MM.1S (cell line): ENCODE measurements at regions not wholly inside any gene's neighbourhood (a gene's known extent, or its start where the extent isn't known, plus 50 kb on each side); places are given as distances from the start of the nearest gene placed in this dataset.
A peak's percentile ranks its signal among the peaks of the same experiment; 100 is the strongest.
"Not testable (repeated sequence)": the region's sequence is repeated elsewhere in the genome, so short reads cannot be mapped to it uniquely, and the experiment has no call there.

ENCODE experiments used
- DNase-seq: peaks from one replicate; pipeline ENCODE4 v3.0.0-alpha.2; 2015
- H2AFZ ChIP-seq: fragments of 300-600 bp; sonication (generic); 2 replicates; pipeline ENCODE4 v1.6.0; 2016; ENCODE audit warnings: antibody characterized with exemption, low read length
- H3F3A ChIP-seq: fragments of 300-600 bp; sonication (generic); 2 replicates; pipeline ENCODE4 v1.6.1; 2016; ENCODE audit warnings: mild to moderate bottlenecking, antibody characterized with exemption, low read length, moderate library complexity, mixed read lengths; ENCODE audit not compliant: insufficient read depth
- H3K27ac ChIP-seq: fragments of 300-600 bp; sonication (generic); 2 replicates; pipeline ENCODE4 v1.5.1; 2016; ENCODE audit warnings: mild to moderate bottlenecking, low read length
- H3K27me3 ChIP-seq: fragments of 300-600 bp; sonication (generic); replicated peaks from 2 replicates; pipeline ENCODE4 v1.6.0; 2016; ENCODE audit warnings: low read length; ENCODE audit not compliant: insufficient read depth
- H3K36me3 ChIP-seq: fragments of 300-600 bp; sonication (generic); replicated peaks from 2 replicates; pipeline ENCODE4 v1.6.1; 2016; ENCODE audit warnings: mild to moderate bottlenecking, low read length, mixed read lengths; ENCODE audit not compliant: insufficient read depth
- H3K4me1 ChIP-seq: fragments of 300-600 bp; sonication (generic); 2 replicates; pipeline ENCODE4 v1.6.1; 2016; ENCODE audit warnings: low read length, mixed read lengths
- H3K4me2 ChIP-seq: fragments of 300-600 bp; sonication (generic); 2 replicates; pipeline ENCODE4 v1.6.0; 2016; ENCODE audit warnings: low read depth, low read length
- H3K4me3 ChIP-seq: fragments of 300-600 bp; sonication (generic); 2 replicates; pipeline ENCODE4 v1.5.1; 2016; ENCODE audit warnings: low read length, mixed read lengths
- H3K79me2 ChIP-seq: fragments of 300-600 bp; sonication (generic); 2 replicates; pipeline ENCODE4 v1.6.1; 2016; ENCODE audit warnings: mixed run types, low read length, mixed read lengths
- H3K9ac ChIP-seq: fragments of 300-600 bp; sonication (generic); 2 replicates; pipeline ENCODE4 v1.6.1; 2016; ENCODE audit warnings: low read length, mixed read lengths
- H3K9me2 ChIP-seq: fragments of 300-600 bp; sonication (generic); replicated peaks from 2 replicates; pipeline ENCODE4 v1.6.1; 2016; ENCODE audit warnings: mild to moderate bottlenecking, low read length, mixed read lengths; ENCODE audit not compliant: insufficient read depth
- H3K9me3 ChIP-seq: fragments of 300-600 bp; sonication (generic); replicated peaks from 2 replicates; pipeline ENCODE4 v1.6.1; 2016; ENCODE audit warnings: mild to moderate bottlenecking, low read length, mixed read lengths; ENCODE audit not compliant: insufficient read depth
- H4K20me1 ChIP-seq: fragments of 300-600 bp; sonication (generic); 2 replicates; pipeline ENCODE4 v1.6.1; 2016; ENCODE audit warnings: mild to moderate bottlenecking, low read length, moderate library complexity, mixed read lengths; ENCODE audit not compliant: insufficient read depth
- EZH2 ChIP-seq: fragments of 300-600 bp; sonication (generic); optimal IDR thresholded peaks from 2 replicates; pipeline ENCODE3; 2017; ENCODE audit warnings: low read depth, mild to moderate bottlenecking, antibody characterized with exemption, low read length, mixed read lengths
- EZH2phosphoT487 ChIP-seq: fragments of 300-600 bp; sonication (generic); IDR thresholded peaks from 2 replicates; pipeline ENCODE4 v1.6.1; 2018; ENCODE audit warnings: antibody characterized with exemption, low read length
- TF ChIP-seq, protein P1 (sequence below): fragments of 300-600 bp; sonication (generic); IDR thresholded peaks from 2 replicates; pipeline ENCODE4 v1.5.1; 2016; ENCODE audit warnings: antibody characterized with exemption, low read length, mixed read lengths

DNA sequence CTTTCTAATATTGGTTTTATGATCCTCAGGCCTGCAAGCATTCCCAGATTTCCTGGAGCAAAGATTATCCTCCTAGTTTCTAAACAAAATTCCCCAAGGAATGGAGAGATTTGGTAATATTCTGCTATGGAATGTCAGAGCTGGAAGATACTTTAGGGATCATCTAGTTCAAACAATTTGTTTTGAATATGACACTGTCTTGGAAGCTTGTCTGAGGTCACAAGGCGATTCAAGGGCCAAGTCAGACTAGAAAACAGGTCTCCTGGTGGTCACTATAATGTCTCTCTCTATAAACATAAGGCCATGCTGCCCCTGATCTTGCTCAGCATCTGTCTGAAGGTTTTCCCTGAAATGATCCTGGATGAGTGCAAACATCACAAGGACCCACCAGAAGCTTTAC lies 143.4 kb upstream of the BCL6 start:
- no peaks in the 10 kb centered on the region for H3K4me1 ChIP-seq
- no peak overlapping the region for H2AFZ ChIP-seq
- no peaks in the 10 kb centered on the region for H3K9me2 ChIP-seq
- H3K4me2 ChIP-seq = no peak overlapping the region
- no peaks in the 10 kb centered on the region for H3F3A ChIP-seq
- no peak overlapping the region for H3K4me3 ChIP-seq
- H3K36me3 ChIP-seq = no peaks in the 10 kb centered on the region
- no peak for DNase-seq
- TF ChIP-seq EZH2phosphoT487 (no peak), EZH2 (no peak)
- TF ChIP-seq, protein P1, sequence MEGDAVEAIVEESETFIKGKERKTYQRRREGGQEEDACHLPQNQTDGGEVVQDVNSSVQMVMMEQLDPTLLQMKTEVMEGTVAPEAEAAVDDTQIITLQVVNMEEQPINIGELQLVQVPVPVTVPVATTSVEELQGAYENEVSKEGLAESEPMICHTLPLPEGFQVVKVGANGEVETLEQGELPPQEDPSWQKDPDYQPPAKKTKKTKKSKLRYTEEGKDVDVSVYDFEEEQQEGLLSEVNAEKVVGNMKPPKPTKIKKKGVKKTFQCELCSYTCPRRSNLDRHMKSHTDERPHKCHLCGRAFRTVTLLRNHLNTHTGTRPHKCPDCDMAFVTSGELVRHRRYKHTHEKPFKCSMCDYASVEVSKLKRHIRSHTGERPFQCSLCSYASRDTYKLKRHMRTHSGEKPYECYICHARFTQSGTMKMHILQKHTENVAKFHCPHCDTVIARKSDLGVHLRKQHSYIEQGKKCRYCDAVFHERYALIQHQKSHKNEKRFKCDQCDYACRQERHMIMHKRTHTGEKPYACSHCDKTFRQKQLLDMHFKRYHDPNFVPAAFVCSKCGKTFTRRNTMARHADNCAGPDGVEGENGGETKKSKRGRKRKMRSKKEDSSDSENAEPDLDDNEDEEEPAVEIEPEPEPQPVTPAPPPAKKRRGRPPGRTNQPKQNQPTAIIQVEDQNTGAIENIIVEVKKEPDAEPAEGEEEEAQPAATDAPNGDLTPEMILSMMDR = no peak
- H3K9ac ChIP-seq = no peak overlapping the region
- no peaks in the 10 kb centered on the region for H3K27me3 ChIP-seq
- no peaks in the 10 kb centered on the region for H3K79me2 ChIP-seq
- no peaks in the 10 kb centered on the region for H4K20me1 ChIP-seq
- no peaks in the 10 kb centered on the region for H3K9me3 ChIP-seq
- no peak overlapping the region for H3K27ac ChIP-seq

DNA sequence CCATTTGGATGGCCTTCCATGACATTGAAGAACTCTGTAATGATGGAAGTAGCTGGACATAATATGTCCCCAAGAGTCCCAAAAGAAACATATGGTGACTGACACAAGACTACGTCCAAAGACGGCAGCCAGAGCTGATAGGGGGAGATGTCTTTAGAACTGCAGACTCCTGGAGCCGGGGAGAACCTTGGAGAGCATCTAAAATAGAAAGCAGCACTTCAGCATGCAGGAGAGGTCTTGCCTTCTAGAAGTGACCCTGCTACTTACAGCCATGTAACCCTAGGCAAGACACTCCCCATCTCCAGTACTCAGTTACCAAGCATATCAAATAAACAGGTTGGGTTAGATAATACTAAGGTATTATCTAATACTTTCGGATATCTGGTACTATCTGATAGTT lies 143.8 kb upstream of the BCL6 start:
- no peaks in the 10 kb centered on the region for H4K20me1 ChIP-seq
- no peak overlapping the region for H3K4me3 ChIP-seq
- no peaks in the 10 kb centered on the region for H3K4me1 ChIP-seq
- TF ChIP-seq, protein P1 = no peak
- no peak for TF ChIP-seq EZH2phosphoT487
- no peak for TF ChIP-seq EZH2
- DNase-seq = no peak
- no peaks in the 10 kb centered on the region for H3K79me2 ChIP-seq
- peak overlapping the region; percentile 52; the same call in 1 of the 2 replicates for H3K4me2 ChIP-seq
- no peak overlapping the region for H2AFZ ChIP-seq
- H3K36me3 ChIP-seq = no peaks in the 10 kb centered on the region
- no peak overlapping the region for H3K27ac ChIP-seq
- H3K9me3 ChIP-seq = no peaks in the 10 kb centered on the region
- no peaks in the 10 kb centered on the region for H3K27me3 ChIP-seq
- no peaks in the 10 kb centered on the region for H3K9me2 ChIP-seq
- H3K9ac ChIP-seq = no peak overlapping the region
- H3F3A ChIP-seq = no peaks in the 10 kb centered on the region

DNA sequence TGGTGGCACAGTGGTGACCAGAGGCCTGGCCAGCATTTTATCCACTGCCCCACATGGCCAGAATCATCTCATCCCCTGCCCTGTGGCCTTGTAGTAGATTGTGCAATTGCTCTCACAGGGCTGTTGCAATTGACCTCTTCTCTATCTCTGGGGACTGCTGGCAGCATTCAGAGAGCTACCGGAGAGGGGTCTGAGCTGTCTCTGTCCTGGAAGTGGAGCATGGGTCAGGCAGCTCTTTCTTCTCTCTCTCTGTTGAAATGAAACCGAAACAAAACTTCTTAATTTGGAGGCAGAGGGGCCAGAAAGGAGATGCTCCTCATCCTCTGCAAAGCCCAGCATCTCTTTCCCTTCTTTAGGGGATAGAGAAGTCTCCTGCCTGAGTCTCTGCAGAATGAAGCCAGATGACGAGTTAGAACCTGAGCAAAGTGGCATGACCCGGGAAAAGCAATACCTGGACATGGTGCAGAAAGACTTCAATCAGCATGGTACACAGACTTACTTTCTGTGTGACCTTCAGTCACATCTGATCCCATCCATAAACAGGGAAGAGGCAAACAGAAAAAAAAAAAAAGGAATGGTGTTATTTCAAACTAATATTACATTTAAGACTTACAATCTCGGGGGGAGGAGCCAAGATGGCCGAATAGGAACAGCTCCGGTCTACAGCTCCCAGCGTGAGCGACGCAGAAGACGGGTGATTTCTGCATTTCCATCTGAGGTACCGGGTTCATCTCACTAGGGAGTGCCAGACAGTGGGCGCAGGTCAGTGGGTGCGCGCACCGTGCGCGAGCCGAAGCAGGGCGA lies 144.5 kb upstream of the BCL6 start:
- no peak for TF ChIP-seq EZH2phosphoT487
- TF ChIP-seq, protein P1 = no peak
- TF ChIP-seq EZH2 = no peak
- Histone ChIP-seq H3K9ac (no peak overlapping the region), H3F3A (no peaks in the 10 kb centered on the region), H3K4me1 (no peaks in the 10 kb centered on the region), H3K4me3 (no peak overlapping the region), H3K79me2 (no peaks in the 10 kb centered on the region), H4K20me1 (no peaks in the 10 kb centered on the region), H3K4me2 (peak overlapping the region; percentile 52; the same call in 1 of the 2 replicates), H3K27me3 (no peaks in the 10 kb centered on the region), H3K9me3 (no peaks in the 10 kb centered on the region), H3K27ac (no peak overlapping the region), H3K9me2 (no peaks in the 10 kb centered on the region), H2AFZ (peak overlapping the region; percentile 74), H3K36me3 (no peaks in the 10 kb centered on the region)
- DNase-seq = peak; percentile 20

DNA sequence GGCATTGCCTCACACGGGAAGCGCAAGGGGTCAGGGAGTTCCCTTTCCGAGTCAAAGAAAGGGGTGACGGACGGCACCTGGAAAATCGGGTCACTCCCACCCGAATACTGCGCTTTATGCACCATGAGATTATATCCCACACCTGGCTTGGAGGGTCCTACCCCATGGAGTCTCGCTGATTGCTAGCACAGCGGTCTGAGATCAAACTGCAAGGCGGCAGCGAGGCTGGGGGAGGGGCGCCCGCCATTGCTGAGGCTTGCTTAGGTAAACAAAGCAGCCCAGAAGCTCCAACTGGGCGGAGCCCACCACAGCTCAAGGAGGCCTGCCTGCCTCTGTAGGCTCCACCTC lies 145.1 kb upstream of the BCL6 start:
- H3K4me1 ChIP-seq, DNase-seq, H3K27me3 ChIP-seq, H3K36me3 ChIP-seq, H3K4me3 ChIP-seq, H3K4me2 ChIP-seq, H3K9me3 ChIP-seq, H3F3A ChIP-seq, H3K9ac ChIP-seq, H4K20me1 ChIP-seq, H3K27ac ChIP-seq, H2AFZ ChIP-seq, H3K79me2 ChIP-seq, H3K9me2 ChIP-seq: not testable (repeated sequence)
